Stomach smooth muscle (tissue), 2 donors: ENCODE measurements at regions not wholly inside any gene's neighbourhood (a gene's known extent, or its start where the extent isn't known, plus 50 kb on each side); places are given as distances from the start of the nearest gene placed in this dataset.

ENCODE experiments used
- H3K27ac ChIP-seq: one replicate; pipeline ENCODE4 v1.7.0; 2013; ENCODE audit warnings: mild to moderate bottlenecking, low read length, inconsistent platforms
- H3K27me3 ChIP-seq, 2 donors: one replicate each; pipeline ENCODE4 v1.7.0; 2013; ENCODE audit warnings: low read length in 2 of 2; ENCODE audit not compliant: insufficient read depth in 2 of 2, control insufficient read depth in 1 of 2
- H3K36me3 ChIP-seq, 2 donors: one replicate each; pipeline ENCODE4 v1.7.0; 2013; ENCODE audit warnings: low read length in 2 of 2; ENCODE audit not compliant: control insufficient read depth in 2 of 2, insufficient read depth in 2 of 2
- H3K4me1 ChIP-seq: one replicate; pipeline ENCODE4 v1.7.0; 2013; ENCODE audit warnings: low read length; ENCODE audit not compliant: control insufficient read depth, insufficient read depth
- H3K4me3 ChIP-seq, 2 donors: one replicate each; pipeline ENCODE4 v1.7.0; 2013; ENCODE audit warnings: low read length in 2 of 2
- H3K9ac ChIP-seq, 2 donors: one replicate each; pipeline ENCODE4 v1.7.0; 2013; ENCODE audit warnings: low read length in 2 of 2, mild to moderate bottlenecking in 1 of 2
- H3K9me3 ChIP-seq, 2 donors: one replicate each; pipeline ENCODE4 v1.7.0; 2013; ENCODE audit warnings: low read length in 2 of 2; ENCODE audit not compliant: control insufficient read depth in 2 of 2
- donor health status: healthy.
- donor health status: Pancreatic carcinoma.

- Histone ChIP-seq H3K9ac (no peak overlapping the region), H3K4me3 (no peak overlapping the region), H3K27me3 (no peaks in the 10 kb centered on the region), H3K36me3 (no peaks in the 10 kb centered on the region), H3K9me3 (no peaks in the 10 kb centered on the region), H3K4me1 (no peaks in the 10 kb centered on the region), H3K27ac (no peak overlapping the region)
These were observed 649.9 kb upstream of the NRXN1 start for GRCh38 chr2:51681854-51682253.

- no peaks in the 10 kb centered on the region for H3K4me1 ChIP-seq
These were observed 641.7 kb upstream of the NRXN1 start for GRCh38 chr2:51673628-51674027.

GRCh38 chr2:51667679-51668078 is 635.7 kb upstream of the NRXN1 start:
- Histone ChIP-seq H3K27me3 (no peaks in the 10 kb centered on the region), H3K27ac (no peak overlapping the region), H3K9me3 (no peaks in the 10 kb centered on the region), H3K4me1 (no peaks in the 10 kb centered on the region), H3K36me3 (no peaks in the 10 kb centered on the region), H3K9ac (no peak overlapping the region), H3K4me3 (no peak overlapping the region)

More at GRCh38 chr2:51673628-51674027, 641.7 kb upstream of the NRXN1 start:
- no peak overlapping the region for H3K9ac ChIP-seq
- H3K27ac ChIP-seq, result no peak overlapping the region
- no peaks in the 10 kb centered on the region for H3K9me3 ChIP-seq
- H3K27me3 ChIP-seq, result no peaks in the 10 kb centered on the region
- H3K4me3 ChIP-seq, result no peak overlapping the region
- no peaks in the 10 kb centered on the region for H3K36me3 ChIP-seq

- H3K36me3 ChIP-seq, result no peaks in the 10 kb centered on the region
- H3K27me3 ChIP-seq, result no peaks in the 10 kb centered on the region
- no peak overlapping the region for H3K4me3 ChIP-seq
- no peaks in the 10 kb centered on the region for H3K9me3 ChIP-seq
- H3K27ac ChIP-seq, result no peak overlapping the region
- no peak overlapping the region for H3K9ac ChIP-seq
- no peaks in the 10 kb centered on the region for H3K4me1 ChIP-seq
These were observed 630.3 kb upstream of the NRXN1 start for GRCh38 chr2:51662187-51662586.

GRCh38 chr2:51657849-51658248 is 625.9 kb upstream of the NRXN1 start:
- Histone ChIP-seq H3K4me1 (no peaks in the 10 kb centered on the region), H3K4me3 (no peak overlapping the region), H3K9me3 (no peaks in the 10 kb centered on the region), H3K27ac (no peak overlapping the region), H3K36me3 (no peaks in the 10 kb centered on the region), H3K27me3 (no peaks in the 10 kb centered on the region), H3K9ac (no peak overlapping the region)

GRCh38 chr2:51650769-51651168 is 618.8 kb upstream of the NRXN1 start:
- H3K4me1 ChIP-seq, result no peaks in the 10 kb centered on the region
- H3K36me3 ChIP-seq, result no peaks in the 10 kb centered on the region
- H3K27ac ChIP-seq, result no peak overlapping the region
- no peak overlapping the region for H3K4me3 ChIP-seq
- no peak overlapping the region for H3K9ac ChIP-seq
- no peaks in the 10 kb centered on the region for H3K27me3 ChIP-seq
- H3K9me3 ChIP-seq, result no peaks in the 10 kb centered on the region

GRCh38 chr2:51649366-51649765 is 617.4 kb upstream of the NRXN1 start:
- H3K27ac ChIP-seq, result no peak overlapping the region
- H3K4me3 ChIP-seq, result no peak overlapping the region
- H3K27me3 ChIP-seq, result no peaks in the 10 kb centered on the region
- no peaks in the 10 kb centered on the region for H3K36me3 ChIP-seq
- no peaks in the 10 kb centered on the region for H3K4me1 ChIP-seq
- no peaks in the 10 kb centered on the region for H3K9me3 ChIP-seq
- no peak overlapping the region for H3K9ac ChIP-seq

- no peak overlapping the region for H3K9ac ChIP-seq
- H3K4me1 ChIP-seq, result no peaks in the 10 kb centered on the region
- H3K9me3 ChIP-seq, result no peaks in the 10 kb centered on the region
- H3K27me3 ChIP-seq, result no peaks in the 10 kb centered on the region
- no peak overlapping the region for H3K27ac ChIP-seq
- no peaks in the 10 kb centered on the region for H3K36me3 ChIP-seq
- H3K4me3 ChIP-seq, result no peak overlapping the region
These were observed 606.9 kb upstream of the NRXN1 start for GRCh38 chr2:51638811-51639210.

- Histone ChIP-seq H3K9ac (no peak overlapping the region), H3K36me3 (no peaks in the 10 kb centered on the region), H3K4me1 (no peaks in the 10 kb centered on the region), H3K27me3 (no peaks in the 10 kb centered on the region), H3K9me3 (peaks cover 0 to 2% of the 10 kb centered on the region in 2 donors), H3K4me3 (no peak overlapping the region), H3K27ac (no peak overlapping the region)
These were observed 601.1 kb upstream of the NRXN1 start for GRCh38 chr2:51633073-51633472.

GRCh38 chr2:51629406-51629805 is 597.5 kb upstream of the NRXN1 start:
- peaks cover 0 to 2% of the 10 kb centered on the region in 2 donors for H3K9me3 ChIP-seq
- no peak overlapping the region for H3K27ac ChIP-seq
- H3K9ac ChIP-seq, result no peak overlapping the region
- H3K4me3 ChIP-seq, result no peak overlapping the region
- H3K36me3 ChIP-seq, result no peaks in the 10 kb centered on the region
- H3K27me3 ChIP-seq, result no peaks in the 10 kb centered on the region
- H3K4me1 ChIP-seq, result no peaks in the 10 kb centered on the region

GRCh38 chr2:51628917-51629316 is 597.0 kb upstream of the NRXN1 start:
- no peaks in the 10 kb centered on the region for H3K27me3 ChIP-seq
- no peak overlapping the region for H3K27ac ChIP-seq
- peaks cover 0 to 2% of the 10 kb centered on the region in 2 donors for H3K9me3 ChIP-seq

More at GRCh38 chr2:51628917-51629316, 597.0 kb upstream of the NRXN1 start:
- H3K4me3 ChIP-seq, result no peak overlapping the region
- H3K9ac ChIP-seq, result no peak overlapping the region
- H3K4me1 ChIP-seq, result no peaks in the 10 kb centered on the region
- H3K36me3 ChIP-seq, result no peaks in the 10 kb centered on the region
